HG02852 (cell line): ENCODE measurements at regions not wholly inside any gene's neighbourhood (a gene's known extent, or its start where the extent isn't known, plus 50 kb on each side); places are given as distances from the start of the nearest gene placed in this dataset.

Source experiments
- ATAC-seq: cut with Tn5 transposase; IDR thresholded peaks from one replicate; pipeline ENCODE4 v1.9.1; 2021; ENCODE audit warnings: mild to moderate bottlenecking, moderate library complexity; ENCODE audit not compliant: unreplicated experiment

- no peak for ATAC-seq
Measured at GRCh38 chr18:28712796-28713425, 536.0 kb upstream of the CDH2 start.

DNA sequence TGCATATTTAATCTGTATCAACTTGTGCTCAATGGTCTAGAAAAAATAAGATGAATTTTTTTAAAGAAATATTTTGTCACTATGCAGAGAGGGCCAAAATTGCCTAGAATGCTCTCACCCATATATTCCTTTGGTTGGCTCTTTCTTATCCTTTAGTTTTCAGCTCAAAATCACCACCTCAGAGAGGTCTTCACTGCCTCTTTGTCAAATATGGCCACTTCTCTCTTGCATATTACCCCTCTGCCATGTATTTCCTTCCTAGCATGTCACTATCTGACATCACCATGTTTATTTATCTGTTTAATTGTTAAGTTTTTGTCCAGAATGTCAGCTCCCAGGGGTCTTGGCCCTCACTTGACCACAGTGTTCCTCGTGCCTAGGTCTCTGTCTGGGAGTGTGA lies 535.2 kb upstream of the CDH2 start:
- ATAC-seq = no peak

DNA sequence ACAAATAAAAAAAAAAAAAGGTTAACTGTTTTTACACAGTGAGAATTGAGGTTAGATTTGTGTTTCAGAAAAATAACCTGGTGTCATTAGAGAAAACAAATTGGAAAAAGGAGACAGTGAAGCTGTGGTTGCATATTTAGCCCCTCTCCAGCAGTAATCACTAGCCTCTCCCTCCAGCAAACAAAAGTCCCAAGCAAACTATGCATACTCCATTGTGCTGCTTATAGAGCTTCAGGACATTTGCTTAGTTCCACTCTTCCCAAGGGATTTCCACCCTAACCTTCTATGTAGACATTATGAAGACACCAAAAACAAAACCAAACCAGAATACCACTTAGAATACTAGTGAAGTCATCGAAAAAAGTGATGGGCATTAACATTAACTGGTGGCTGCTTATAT lies 534.2 kb upstream of the CDH2 start:
- ATAC-seq = no peak

- no peak for ATAC-seq
Measured at GRCh38 chr18:28707006-28707405, 530.1 kb upstream of the CDH2 start.

- ATAC-seq = no peak
Measured at GRCh38 chr18:28706397-28706796, 529.5 kb upstream of the CDH2 start.

DNA sequence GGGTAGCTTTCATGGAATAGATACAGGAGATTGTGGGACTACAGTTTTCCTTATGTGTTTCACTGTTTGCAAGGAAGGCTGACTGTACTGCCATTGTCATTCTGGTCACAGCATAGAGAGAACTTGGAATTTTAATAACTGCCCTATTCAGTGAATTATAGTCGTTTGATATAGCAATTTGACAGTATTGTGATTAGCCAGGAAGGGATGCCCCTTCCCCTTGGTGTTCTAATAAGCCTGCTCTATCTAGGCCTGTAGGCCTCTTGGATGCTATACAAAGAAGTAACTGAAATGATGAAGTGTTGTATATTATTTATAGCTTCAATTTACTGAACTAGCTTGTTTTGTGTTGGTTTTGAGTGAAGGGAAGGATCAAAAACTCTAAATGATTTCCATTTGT lies 528.6 kb upstream of the CDH2 start:
- no peak for ATAC-seq

GRCh38 chr18:28692337-28692736 lies 515.4 kb upstream of the CDH2 start:
- ATAC-seq = no peak

GRCh38 chr18:28691496-28691840 lies 514.5 kb upstream of the CDH2 start:
- no peak for ATAC-seq

DNA sequence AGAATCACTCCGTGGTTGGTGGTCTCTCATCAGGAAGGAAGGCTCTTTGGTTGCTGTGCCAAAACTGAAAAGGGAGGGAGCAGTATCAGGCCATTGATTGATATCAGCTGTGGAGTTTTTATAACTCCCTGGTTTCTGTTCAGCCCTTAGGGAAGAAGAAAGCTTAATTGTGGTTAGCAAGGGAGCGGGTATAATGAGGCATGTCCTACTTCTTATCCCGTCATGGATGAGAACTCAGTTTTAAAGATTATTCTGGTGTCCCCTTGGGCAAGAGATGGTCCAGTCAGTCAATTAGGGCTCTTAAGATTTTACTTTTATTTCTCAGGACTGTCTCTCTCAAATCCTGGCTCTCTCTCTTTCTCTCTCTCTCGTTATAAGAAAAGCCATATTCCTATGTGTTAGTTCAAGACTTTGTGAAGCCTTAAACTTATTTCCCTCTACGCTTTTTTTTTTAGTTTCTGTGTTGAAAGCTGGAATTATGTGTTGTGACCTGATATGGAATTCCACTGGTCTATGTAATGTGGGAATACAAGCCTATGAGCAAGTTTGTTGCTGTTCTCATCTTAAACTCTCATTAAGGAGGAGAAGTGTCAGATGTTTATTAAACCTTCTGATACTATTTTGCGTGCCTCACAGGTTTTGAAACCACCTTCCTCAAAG lies 514.0 kb upstream of the CDH2 start:
- ATAC-seq = no peak

DNA sequence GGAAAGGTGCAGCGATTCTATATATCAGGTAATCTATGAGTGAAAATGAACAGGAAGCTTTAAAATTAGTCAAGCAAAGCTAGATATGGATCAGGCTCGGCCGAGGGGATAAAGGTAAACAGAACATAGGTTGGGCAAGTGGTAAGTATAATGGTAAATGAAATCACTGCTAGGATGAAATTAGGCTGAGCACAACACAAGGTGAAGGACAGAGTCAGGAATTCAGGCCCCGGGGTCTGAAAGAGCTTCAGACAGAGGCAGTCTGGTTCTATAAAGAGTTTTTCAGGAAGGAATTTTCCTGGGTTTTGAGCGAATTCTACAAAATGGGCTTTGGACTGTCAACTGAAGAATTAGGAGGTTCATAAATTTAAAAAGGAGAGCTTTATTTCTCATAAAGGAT lies 513.2 kb upstream of the CDH2 start:
- no peak for ATAC-seq

- ATAC-seq = no peak
Measured at GRCh38 chr18:28689588-28689987, 512.7 kb upstream of the CDH2 start.

GRCh38 chr18:28684746-28685355 lies 507.9 kb upstream of the CDH2 start:
- ATAC-seq = no peak

DNA sequence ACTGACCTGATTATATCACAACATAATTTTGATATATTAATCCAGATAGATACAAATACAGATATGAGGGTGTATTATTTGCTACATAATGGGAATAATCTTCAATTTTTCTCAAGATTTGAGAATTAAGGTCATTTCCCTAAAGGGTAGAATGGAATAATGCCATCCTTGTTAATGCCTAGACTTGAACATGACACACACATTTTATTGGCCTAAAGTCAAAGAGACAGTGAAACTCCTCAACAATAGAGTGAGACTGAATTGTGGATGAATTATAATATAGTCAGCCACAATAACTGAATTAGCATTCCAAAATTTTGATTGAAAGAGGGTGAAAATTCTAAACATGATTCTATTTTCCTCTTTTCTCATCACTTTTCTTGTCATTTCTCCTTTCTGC lies 506.0 kb upstream of the CDH2 start:
- ATAC-seq = no peak

- no peak for ATAC-seq
Measured at GRCh38 chr18:28669165-28669564, 492.2 kb upstream of the CDH2 start.

DNA sequence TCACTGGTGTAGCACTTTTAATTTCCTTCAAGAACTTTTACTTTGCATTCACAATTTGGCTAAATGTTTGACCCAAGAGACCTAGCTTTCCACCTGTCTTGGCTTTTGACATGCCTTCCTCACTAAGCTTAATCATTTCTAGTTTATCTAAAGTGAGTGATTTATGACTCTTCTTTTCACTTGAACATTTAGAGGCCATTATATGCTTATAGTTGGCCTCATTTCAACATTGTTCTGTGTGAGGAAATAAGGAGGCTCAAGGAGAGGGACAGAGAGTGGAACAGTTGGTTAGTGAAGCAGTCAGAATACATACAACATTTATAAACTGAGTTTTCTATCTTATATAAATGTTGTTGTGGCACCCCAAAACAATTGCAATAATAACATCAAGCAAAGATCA lies 489.3 kb upstream of the CDH2 start:
- ATAC-seq = no peak

- no peak for ATAC-seq
Measured at GRCh38 chr18:28657961-28658360, 481.0 kb upstream of the CDH2 start.

GRCh38 chr18:28652654-28653053 lies 475.7 kb upstream of the CDH2 start:
- no peak for ATAC-seq

GRCh38 chr18:28651298-28651697 lies 474.4 kb upstream of the CDH2 start:
- no peak for ATAC-seq

- no peak for ATAC-seq
Measured at GRCh38 chr18:28650860-28651259, 473.9 kb upstream of the CDH2 start.

- no peak for ATAC-seq
Measured at GRCh38 chr18:28647961-28648360, 471.0 kb upstream of the CDH2 start.

DNA sequence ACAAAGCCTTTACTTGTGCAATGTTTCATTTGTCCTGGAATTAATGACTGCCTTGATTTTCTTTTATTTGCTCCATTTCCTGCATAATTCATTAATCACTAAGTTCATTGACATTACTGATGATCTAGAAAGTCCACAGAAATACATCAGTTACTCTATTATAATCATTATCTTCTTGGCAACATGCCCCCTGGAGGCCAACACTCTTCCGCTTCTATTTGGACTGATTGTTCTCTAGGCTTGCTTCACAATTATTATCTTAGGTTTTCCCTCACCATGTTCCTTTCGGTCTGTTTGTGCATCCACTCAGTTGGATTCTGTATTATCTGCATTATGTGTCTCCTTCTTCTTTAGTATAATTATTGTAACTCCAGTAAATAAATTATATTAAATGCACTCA lies 461.0 kb upstream of the CDH2 start:
- ATAC-seq = no peak

DNA sequence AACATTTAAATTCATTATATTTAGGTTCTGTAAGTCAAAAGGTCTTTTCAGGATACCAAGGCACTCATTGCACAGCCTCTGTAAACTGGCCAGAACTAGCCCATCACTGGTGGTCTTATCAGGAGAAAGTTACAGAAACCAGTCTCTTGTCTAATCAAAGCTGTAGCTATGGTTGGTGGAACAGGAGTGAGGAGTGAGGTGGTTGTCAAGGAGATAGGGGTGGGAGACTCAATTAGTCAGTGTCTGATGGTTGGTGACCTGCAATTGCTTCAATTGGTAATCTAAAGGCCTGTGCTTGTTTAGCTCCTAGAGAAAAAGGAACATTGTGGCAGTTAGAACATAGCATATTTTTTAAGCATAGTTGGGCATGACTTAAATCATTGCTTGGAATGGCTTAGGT lies 458.6 kb upstream of the CDH2 start:
- ATAC-seq = no peak

GRCh38 chr18:28626756-28627155 lies 449.8 kb upstream of the CDH2 start:
- ATAC-seq = no peak
